ENCODE measurements at regions not wholly inside any gene's neighbourhood (a gene's known extent, or its start where the extent isn't known, plus 50 kb on each side); places are given as distances from the start of the nearest gene placed in this dataset.

DNA sequence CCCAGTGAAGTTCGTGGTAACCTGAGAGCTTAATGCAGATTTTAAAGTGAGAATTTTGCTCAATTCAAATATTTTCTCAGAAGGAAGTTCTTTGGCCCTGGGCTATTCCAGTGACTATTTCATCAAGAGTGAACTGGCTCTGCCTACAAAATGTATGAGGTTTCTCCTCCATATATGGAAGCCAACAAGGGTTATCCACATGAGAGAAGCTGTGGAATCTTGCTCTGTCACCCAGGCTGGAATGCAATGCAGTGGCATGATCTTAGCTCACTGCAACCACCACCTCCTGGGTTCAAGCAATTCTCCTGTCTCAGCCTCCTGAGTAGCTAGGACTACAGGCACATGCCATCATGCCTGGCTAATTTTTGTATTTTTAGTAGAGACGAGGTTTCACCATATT lies 132.2 kb downstream of the GXYLT1 start:
- 0 out of 2 replicates have a peak, but pooled peaks have one; percentile 2 for TF ChIP-seq NFIC (IDR thresholded peaks at IDR 0.05)
- TF ChIP-seq YY1 (IDR thresholded peaks at IDR 0.05; ENCODE audit: low read depth): 0 out of 2 replicates have a peak, but pooled peaks have one; percentile 47
- TF ChIP-seq CEBPB (IDR thresholded peaks at IDR 0.05): peak; percentile 13; the same call in 1 of the 2 replicates
- peak; percentile 67 for TF ChIP-seq MAX (IDR thresholded peaks at IDR 0.05)
- TF ChIP-seq TEAD4 (IDR thresholded peaks at IDR 0.05): peak; percentile 96
- TF ChIP-seq FOXM1 (IDR thresholded peaks at IDR 0.05; ENCODE audit: borderline replicate concordance, low read depth): peak; percentile 82
- TF ChIP-seq, protein P1, sequence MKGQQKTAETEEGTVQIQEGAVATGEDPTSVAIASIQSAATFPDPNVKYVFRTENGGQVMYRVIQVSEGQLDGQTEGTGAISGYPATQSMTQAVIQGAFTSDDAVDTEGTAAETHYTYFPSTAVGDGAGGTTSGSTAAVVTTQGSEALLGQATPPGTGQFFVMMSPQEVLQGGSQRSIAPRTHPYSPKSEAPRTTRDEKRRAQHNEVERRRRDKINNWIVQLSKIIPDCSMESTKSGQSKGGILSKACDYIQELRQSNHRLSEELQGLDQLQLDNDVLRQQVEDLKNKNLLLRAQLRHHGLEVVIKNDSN (IDR thresholded peaks at IDR 0.05): 0 out of 2 replicates have a peak, but pooled peaks have one; percentile 7
- TF ChIP-seq TCF12 (IDR thresholded peaks at IDR 0.05; ENCODE audit: low read depth): peak; percentile 74; the same call in 1 of the 2 replicates
- peak; percentile 92 for TF ChIP-seq EP300 (IDR thresholded peaks at IDR 0.05; ENCODE audit: borderline replicate concordance)

GRCh38 chr12:42010715-42011114 lies 134.0 kb downstream of the GXYLT1 start:
- TF ChIP-seq, protein P1 (IDR thresholded peaks at IDR 0.05): no peak
- TF ChIP-seq REST (IDR thresholded peaks at IDR 0.05; ENCODE audit: low read depth) (no peak), CREB1 (IDR thresholded peaks at IDR 0.05; ENCODE audit: low read depth) (no peak), YY1 (IDR thresholded peaks at IDR 0.05; ENCODE audit: low read depth) (no peak), RAD21 (IDR thresholded peaks at IDR 0.05; ENCODE audit: low read depth) (no peak), EGR1 (IDR thresholded peaks at IDR 0.05) (no peak), MAX (IDR thresholded peaks at IDR 0.05) (no peak), ZBTB7A (IDR thresholded peaks at IDR 0.05; ENCODE audit: low read depth) (no peak), TEAD4 (IDR thresholded peaks at IDR 0.05) (no peak), TAF1 (IDR thresholded peaks at IDR 0.05; ENCODE audit: low read depth) (no peak), NFIC (IDR thresholded peaks at IDR 0.05) (no peak), CEBPB (IDR thresholded peaks at IDR 0.05) (no peak), TCF12 (IDR thresholded peaks at IDR 0.05; ENCODE audit: low read depth) (no peak), EP300 (IDR thresholded peaks at IDR 0.05; ENCODE audit: borderline replicate concordance) (no peak), FOXM1 (IDR thresholded peaks at IDR 0.05; ENCODE audit: borderline replicate concordance, low read depth) (no peak)

DNA sequence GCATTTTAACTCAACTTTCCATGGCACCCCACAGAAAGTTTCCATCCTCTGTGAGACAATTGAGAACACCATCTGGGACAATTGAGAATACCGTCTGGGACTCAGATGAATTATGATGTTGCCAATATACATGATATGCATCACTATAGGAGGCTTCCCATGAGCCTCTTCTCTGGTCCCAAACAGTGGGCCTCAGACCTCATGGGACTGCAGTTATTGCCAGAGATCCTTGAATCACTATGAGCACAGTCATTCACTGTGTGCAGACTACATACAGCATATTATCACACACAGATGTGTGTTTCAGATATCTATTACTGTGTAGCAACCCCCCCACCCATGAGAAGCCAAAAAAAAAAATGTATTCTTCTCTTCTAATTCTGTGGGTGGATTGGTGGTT lies 134.4 kb downstream of the GXYLT1 start:
- TF ChIP-seq CREB1 (IDR thresholded peaks at IDR 0.05; ENCODE audit: low read depth) (no peak), TEAD4 (IDR thresholded peaks at IDR 0.05) (no peak), NFIC (IDR thresholded peaks at IDR 0.05) (no peak), MAX (IDR thresholded peaks at IDR 0.05) (no peak)

DNA sequence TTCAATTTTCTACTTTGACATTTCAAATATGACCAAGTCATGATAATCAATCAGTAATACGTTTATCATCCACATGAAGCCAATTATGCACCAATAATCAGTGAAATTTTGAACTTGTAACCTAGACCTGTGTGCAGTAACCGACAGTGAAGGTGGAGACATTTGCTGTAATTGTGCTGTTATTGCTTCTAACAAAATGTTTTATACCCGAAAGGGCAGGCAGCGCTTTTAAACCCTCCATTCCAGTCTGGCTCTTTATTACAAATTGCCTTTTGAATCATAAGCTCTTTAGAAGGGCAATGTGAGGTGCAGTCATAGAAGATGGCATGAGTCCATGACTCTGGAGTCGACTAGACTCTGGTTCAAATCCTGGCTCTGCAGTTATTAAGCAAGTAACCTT lies 135.7 kb downstream of the GXYLT1 start:
- no peak for TF ChIP-seq TAF1 (IDR thresholded peaks at IDR 0.05; ENCODE audit: low read depth)

- TF ChIP-seq RAD21 (IDR thresholded peaks at IDR 0.05; ENCODE audit: low read depth) (no peak), TAF1 (IDR thresholded peaks at IDR 0.05; ENCODE audit: low read depth) (no peak), CEBPB (IDR thresholded peaks at IDR 0.05) (no peak), TCF12 (IDR thresholded peaks at IDR 0.05; ENCODE audit: low read depth) (no peak), EP300 (IDR thresholded peaks at IDR 0.05; ENCODE audit: borderline replicate concordance) (no peak), REST (IDR thresholded peaks at IDR 0.05; ENCODE audit: low read depth) (no peak), TEAD4 (IDR thresholded peaks at IDR 0.05) (no peak), FOXM1 (IDR thresholded peaks at IDR 0.05; ENCODE audit: borderline replicate concordance, low read depth) (no peak), CREB1 (IDR thresholded peaks at IDR 0.05; ENCODE audit: low read depth) (no peak), ZBTB7A (IDR thresholded peaks at IDR 0.05; ENCODE audit: low read depth) (no peak), MAX (IDR thresholded peaks at IDR 0.05) (no peak), EGR1 (IDR thresholded peaks at IDR 0.05) (no peak), YY1 (IDR thresholded peaks at IDR 0.05; ENCODE audit: low read depth) (no peak), NFIC (IDR thresholded peaks at IDR 0.05) (no peak)
- TF ChIP-seq, protein P1 (IDR thresholded peaks at IDR 0.05): no peak
Measured at GRCh38 chr12:42003031-42003430, 141.6 kb downstream of the GXYLT1 start.

Measured in Ishikawa (cell line).